ENCODE measurements at regions not wholly inside any gene's neighbourhood (a gene's known extent, or its start where the extent isn't known, plus 50 kb on each side); places are given as distances from the start of the nearest gene placed in this dataset.

- no peak for DNase-seq
These were observed 380.8 kb upstream of the ANXA10 start for GRCh38 chr4:167711517-167711916.

- DNase-seq = no peak
These were observed 378.6 kb upstream of the ANXA10 start for GRCh38 chr4:167713756-167714155.

GRCh38 chr4:167715176-167715575 lies 377.2 kb upstream of the ANXA10 start:
- DNase-seq = no peak

DNA sequence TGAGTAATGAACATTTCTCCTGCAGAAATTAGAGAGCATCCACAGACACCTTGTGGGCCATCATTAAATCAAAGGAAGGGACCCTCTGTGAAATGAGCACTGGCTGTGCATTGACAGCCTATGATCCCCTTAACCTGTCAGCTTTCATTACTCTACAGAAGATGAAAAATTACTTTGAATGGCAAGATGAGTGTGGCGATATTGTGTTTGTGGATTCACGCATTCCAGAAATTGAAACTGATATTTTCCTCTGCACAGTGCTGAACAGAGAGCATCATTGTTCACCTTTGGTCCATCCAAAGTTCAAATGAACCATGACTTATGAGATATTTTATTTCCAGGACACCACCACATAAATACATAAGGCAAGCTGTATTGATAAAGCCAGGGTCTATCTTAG lies 374.8 kb upstream of the ANXA10 start:
- no peak for DNase-seq

- no peak for DNase-seq
These were observed 370.5 kb upstream of the ANXA10 start for GRCh38 chr4:167721617-167722486.

DNA sequence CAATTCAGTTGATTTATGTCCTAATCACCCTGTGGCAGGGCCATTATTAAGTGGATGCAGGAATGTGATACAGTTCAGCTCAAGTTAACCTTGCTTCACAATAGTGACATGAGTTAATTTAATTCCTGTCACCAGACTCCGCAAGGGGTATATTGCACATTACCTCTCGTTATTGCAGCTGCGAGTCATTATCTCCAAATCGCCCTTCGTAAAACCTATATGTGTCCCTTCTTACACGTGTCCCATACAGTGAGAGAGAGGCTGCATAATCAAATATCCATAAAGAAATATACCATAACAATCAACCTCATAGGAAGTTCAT lies 369.9 kb upstream of the ANXA10 start:
- DNase-seq = no peak

- DNase-seq = no peak
These were observed 367.4 kb upstream of the ANXA10 start for GRCh38 chr4:167724941-167725340.

GRCh38 chr4:167730769-167731168 lies 361.6 kb upstream of the ANXA10 start:
- DNase-seq = no peak

DNA sequence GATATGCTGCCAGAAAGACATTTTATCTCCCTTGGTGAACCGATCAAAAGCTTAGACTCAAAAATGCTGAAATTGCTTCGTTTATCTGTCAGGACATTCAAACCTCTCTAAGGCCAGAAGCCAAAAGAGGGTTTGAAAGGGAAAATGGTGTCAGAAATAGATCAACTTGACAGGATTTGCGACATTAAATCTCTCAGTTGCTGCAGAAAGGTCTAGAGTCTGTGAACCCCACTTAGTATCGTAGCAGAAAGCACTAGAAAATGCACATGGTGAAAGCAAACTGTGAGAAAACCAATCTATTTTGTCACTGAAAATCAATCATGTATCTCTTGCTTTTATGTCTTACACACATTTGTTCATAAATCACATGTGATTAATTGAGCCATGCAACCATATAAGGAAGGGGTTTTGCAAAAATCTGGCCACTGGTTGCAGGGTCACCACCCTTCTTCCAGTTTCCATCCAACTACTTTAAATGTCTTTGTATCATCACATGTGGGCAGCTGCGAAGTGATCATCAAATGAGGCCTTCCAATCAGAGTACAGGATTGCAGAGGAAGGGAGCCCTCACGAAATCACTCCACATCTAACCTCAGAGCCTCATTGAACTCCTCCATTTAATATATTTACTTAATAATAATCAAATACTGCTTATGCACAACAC lies 347.2 kb upstream of the ANXA10 start:
- no peak for DNase-seq

- DNase-seq = no peak
These were observed 325.1 kb upstream of the ANXA10 start for GRCh38 chr4:167767281-167767680.

GRCh38 chr4:167774646-167775045 lies 317.7 kb upstream of the ANXA10 start:
- no peak for DNase-seq

DNA sequence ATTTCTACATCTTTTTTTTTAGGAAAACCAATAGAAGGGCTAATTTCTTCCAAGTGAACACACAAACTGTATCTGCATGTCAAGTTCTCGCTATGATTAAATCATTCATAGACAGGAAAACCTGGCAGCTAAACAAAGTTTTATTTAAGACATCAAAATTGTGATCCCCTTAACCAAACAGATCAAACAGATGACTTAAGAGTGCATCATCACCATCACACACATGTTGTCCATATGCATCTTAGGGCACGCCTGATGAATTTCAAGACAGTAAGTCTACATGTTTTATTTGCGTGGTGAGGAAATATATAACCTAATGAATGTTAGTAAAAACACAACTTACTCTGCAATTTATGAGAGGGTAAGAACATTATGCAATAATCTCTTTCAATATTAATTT lies 317.0 kb upstream of the ANXA10 start:
- no peak for DNase-seq

GRCh38 chr4:167779280-167779679 lies 313.1 kb upstream of the ANXA10 start:
- DNase-seq = no peak

DNA sequence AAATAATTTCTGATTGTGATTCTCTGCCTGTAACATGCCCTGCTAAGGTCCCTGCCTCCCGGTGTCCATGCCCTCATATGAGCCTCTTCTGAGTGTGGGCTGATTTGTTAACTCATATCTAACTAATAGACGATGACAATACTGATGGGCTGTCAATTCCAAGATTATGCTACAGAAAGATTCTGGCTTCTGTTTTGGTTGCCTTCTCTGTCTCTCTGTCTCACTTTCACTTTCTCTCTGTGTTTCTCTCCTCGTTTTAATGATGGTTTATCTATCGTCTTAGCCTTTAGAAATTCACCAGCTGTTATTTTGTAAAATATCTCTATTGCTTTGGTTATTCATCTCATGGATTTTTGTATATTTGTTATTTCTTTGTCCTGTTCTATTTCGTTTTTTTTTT lies 312.5 kb upstream of the ANXA10 start:
- no peak for DNase-seq

- DNase-seq = no peak
These were observed 307.5 kb upstream of the ANXA10 start for GRCh38 chr4:167784826-167785225.

DNA sequence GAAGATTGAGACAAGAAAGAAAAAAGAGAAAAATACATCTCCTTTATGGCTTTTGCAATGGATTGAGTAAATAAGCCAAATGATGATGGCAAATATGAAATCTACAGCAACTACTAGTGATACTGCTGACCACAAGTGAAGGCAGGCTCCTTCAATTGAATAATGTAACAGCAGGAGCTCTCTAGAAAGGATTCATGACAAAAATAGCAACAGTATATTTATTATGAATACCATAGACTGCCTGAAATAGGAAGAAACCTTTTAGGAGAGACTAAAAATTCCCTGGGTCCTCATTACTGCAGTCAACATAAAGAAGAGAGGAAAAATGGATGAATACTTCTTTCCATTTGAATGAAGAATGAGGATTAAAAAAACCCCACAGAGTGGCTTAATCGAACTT lies 306.8 kb upstream of the ANXA10 start:
- no peak for DNase-seq

- DNase-seq = no peak
These were observed 305.8 kb upstream of the ANXA10 start for GRCh38 chr4:167786504-167786903.

DNA sequence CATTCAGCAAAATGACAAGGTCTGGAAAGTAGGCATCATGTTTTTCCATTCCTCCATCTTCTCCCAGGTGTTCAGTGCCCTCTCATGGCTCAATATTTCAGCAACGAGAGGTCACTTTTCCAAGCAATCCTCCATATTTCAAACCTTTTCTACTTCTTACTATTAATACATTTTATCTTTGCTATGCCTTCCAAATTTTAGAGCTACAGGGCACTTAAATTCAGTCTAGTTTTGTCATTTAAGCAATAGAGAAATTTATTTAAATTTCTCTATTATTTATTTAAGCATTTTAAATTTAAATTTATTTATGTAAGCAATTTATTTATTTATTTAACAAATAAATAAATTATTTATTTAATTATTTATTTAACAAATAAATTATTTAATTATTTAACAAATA lies 305.1 kb upstream of the ANXA10 start:
- no peak for DNase-seq

GRCh38 chr4:167802463-167803212 lies 289.7 kb upstream of the ANXA10 start:
- DNase-seq = no peak

DNA sequence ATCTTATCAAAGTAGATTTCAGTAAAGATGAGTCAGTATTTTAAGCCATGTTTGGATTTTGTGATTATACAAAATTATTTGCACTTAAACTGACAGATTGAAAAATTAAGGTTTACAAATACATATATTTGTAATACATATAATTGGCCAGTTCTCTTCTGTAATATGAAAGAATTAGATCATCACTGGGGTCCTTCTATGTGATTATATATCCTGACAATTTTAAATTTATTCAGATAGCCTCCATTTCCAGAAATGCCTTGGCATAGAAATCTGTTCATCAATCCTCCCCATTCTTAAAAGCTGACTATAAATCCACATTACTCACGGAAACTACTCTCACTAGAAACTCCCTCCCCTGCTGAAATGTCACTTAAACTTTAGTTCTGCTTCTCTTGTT lies 280.4 kb upstream of the ANXA10 start:
- DNase-seq = no peak

DNA sequence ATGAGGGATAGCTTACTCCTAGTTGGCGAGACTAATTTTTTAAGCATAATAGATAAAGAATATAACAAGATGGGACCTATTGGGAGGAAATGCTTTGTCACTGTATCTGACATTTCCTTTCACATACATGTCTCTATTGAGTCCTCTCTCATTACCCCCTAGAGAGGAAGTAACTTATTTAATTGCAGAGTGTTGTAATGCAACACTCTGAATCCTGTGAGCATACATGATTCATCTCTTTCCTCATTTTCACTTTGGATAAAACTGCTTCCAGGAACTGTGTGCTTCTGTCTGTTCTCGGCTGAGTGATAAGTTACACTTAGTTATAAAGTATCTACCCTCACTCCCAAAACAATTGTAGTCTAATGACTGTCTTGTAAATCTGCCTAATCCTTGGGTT lies 266.1 kb upstream of the ANXA10 start:
- no peak for DNase-seq

DNA sequence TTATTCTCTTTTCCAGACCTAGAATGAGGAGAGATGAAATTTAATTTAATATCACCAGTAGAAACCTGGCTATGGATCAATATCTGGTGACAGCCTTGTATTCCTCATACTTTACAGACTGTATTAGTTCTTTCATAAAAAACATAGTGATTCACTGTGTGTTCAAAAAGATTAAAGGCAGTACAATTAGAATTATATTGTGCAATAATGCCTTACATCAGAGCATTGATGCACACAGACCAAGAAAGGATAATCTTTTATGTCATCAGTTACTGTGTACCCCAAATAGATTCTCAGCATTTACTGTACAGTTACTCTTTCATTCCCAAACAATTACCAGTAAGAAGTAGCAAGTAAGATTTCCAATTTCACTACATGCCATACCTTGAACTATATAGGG lies 260.5 kb upstream of the ANXA10 start:
- no peak for DNase-seq

DNA sequence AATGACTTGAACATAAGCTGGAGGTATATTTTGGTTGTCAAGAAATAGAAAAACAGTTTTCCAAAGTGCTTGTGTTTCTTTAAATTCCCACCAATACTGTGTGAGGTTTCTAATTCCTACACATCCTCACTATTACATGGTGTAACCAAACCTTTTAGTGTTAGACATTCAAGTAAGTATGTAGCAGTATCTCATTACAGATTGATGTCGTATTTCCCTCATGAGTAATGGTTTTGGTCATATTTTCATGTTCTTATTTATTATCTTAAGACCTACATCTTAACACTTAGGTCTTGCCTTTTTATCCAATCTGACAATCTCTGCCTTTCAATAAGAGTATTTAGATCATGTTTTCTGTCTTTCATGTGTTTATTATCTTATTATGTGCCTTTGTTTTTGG lies 253.7 kb upstream of the ANXA10 start:
- DNase-seq = no peak

- DNase-seq = no peak
These were observed 249.8 kb upstream of the ANXA10 start for GRCh38 chr4:167842487-167842886.

Data from NCI-H146 (cell line).